Memory B cell (primary cell): ENCODE measurements at regions not wholly inside any gene's neighbourhood (a gene's known extent, or its start where the extent isn't known, plus 50 kb on each side); places are given as distances from the start of the nearest gene placed in this dataset.

ENCODE experiments used
- ATAC-seq: fragments of 150-1000 bp; cut with Tn5 transposase; 2 replicates; pipeline ENCODE4 v1.10.0; 2021; ENCODE audit warnings: low read depth, mild to moderate bottlenecking, moderate library complexity
- DNase-seq, 2 donors: peaks; one replicate each; pipeline ENCODE4 v3.0.0; 2022; ENCODE audit warnings: low spot score in 2 of 2
- H3K27ac Mint-ChIP-seq: one replicate; pipeline ENCODE4 v1.8.0; 2022; ENCODE audit warnings: mild to moderate bottlenecking, moderate library complexity, mixed read lengths
- H3K27me3 Mint-ChIP-seq: one replicate; pipeline ENCODE4 v1.8.0; 2022; ENCODE audit warnings: mixed read lengths
- H3K36me3 Mint-ChIP-seq: one replicate; pipeline ENCODE4 v1.8.0; 2022; ENCODE audit warnings: mild to moderate bottlenecking, mixed read lengths
- H3K4me1 Mint-ChIP-seq: one replicate; pipeline ENCODE4 v1.8.0; 2022; ENCODE audit warnings: mixed read lengths
- H3K4me3 Mint-ChIP-seq: one replicate; pipeline ENCODE4 v1.8.0; 2022; ENCODE audit warnings: mild to moderate bottlenecking, moderate library complexity, mixed read lengths
- H3K9me3 Mint-ChIP-seq: one replicate; pipeline ENCODE4 v1.8.0; 2022; ENCODE audit warnings: mixed read lengths

DNA sequence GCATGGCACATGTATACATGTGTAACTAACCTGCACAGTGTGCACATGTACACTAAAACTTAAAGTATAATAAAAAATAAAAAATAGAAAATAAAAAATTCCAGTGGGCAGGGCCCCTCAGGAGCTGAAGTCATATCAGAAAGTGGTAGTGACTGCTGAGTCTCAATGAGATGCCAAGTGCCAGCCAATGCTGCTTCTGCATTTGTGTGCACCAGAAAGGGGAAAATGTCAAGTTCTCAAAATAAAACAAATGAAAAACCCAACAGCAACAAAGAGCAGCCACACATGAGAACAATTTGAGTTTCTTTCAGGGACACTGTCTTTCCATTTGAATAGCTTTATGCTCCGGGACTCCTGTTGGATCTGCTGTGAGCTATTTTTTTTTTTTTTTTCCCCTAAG is 117.2 kb upstream of the CCDC112 start:
- Mint-ChIP-seq H3K4me3 (no peak overlapping the region), H3K27ac (no peak overlapping the region), H3K27me3 (peaks cover 4% of the 10 kb centered on the region), H3K36me3 (no peaks in the 10 kb centered on the region), H3K9me3 (no peaks in the 10 kb centered on the region), H3K4me1 (peaks cover 10% of the 10 kb centered on the region)
- no peak for ATAC-seq
- DNase-seq, result no peak

DNA sequence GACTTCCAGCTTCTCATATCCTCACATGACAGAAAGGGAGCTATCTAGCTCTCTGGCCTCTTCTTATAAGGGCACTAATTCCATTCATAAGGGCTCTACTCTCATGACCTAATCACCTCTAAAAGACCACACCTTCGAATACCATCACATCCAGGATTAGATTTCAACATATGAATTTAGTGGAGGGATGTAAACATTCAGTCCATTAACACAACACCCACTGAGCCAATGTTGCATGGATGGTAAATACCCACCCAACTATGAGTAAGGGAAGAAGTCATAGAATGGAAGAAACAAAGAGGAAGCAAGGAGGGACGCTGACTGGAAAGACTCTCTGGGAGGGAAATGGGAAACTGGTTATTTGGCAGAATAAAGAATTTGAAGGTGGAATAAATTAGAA is 112.6 kb upstream of the CCDC112 start:
- peaks cover 2% of the 10 kb centered on the region for H3K4me1 Mint-ChIP-seq

DNA sequence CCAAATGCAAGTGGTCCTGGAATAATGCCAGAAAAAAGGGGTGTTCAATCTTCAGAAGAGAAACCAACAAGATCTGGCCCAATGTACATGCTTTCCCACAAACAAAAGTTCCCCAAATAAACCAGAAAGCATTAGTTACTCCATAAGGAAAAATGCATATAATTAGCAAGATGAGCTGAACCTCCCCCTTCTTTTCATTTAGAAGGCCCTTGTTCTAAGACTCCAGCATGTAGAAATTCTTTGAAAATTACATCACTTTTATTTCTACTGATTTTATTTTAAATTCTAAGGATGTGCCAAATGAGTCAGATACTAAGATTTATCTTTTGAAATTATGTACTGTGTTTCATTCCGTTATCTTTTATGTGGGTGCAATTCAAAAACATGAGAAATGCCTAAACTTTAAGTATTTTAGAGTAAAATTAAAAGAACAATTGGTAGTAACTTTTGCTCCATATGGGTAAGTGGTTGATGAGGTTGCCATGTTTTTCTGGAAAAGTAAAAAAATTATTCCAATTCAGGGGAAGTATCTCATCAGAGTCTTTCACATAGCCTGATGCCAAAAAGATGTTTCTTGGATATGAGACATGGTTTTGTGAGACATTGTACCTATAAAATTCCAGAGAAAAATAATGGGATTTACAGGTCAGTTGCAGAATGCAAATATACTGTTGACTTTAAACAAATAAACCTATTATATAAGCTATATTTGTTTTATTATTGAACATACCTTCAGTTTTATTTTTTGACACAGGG is 106.5 kb upstream of the CCDC112 start:
- no peak overlapping the region for H3K27ac Mint-ChIP-seq
- DNase-seq (no peak), ATAC-seq (no peak)
- H3K4me1 Mint-ChIP-seq, result no peaks in the 10 kb centered on the region
- no peak overlapping the region for H3K4me3 Mint-ChIP-seq
- H3K9me3 Mint-ChIP-seq, result peaks cover 8% of the 10 kb centered on the region
- peaks cover 2% of the 10 kb centered on the region for H3K36me3 Mint-ChIP-seq
- no peaks in the 10 kb centered on the region for H3K27me3 Mint-ChIP-seq

More for the DNA sequence above, 112.6 kb upstream of the CCDC112 start:
- Mint-ChIP-seq H3K4me3 (no peak overlapping the region), H3K36me3 (no peaks in the 10 kb centered on the region), H3K27ac (no peak overlapping the region), H3K27me3 (peaks cover 4% of the 10 kb centered on the region), H3K9me3 (no peaks in the 10 kb centered on the region)
- ATAC-seq (no peak), DNase-seq (no peak)

DNA sequence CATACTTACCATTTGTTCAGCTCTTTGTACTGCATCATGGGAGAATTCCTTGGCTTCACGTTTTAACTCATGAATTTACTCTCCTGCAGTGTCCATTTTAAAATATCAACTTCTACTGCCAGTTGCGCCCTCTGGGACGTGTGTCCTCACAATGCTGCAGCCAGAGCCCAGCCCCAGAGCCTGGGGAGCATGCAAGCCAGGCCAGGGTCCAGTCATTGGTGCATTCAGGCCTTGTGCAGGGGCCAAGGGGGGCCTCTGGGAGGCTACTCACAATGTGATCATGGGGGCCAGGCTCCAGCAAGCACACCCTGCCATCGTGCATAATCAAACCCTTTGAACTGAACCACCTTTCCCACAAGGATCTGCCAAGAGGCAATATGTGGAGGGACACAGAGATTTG is 105.6 kb upstream of the CCDC112 start:
- Mint-ChIP-seq H3K27ac (no peak overlapping the region), H3K9me3 (peaks cover 8% of the 10 kb centered on the region), H3K4me3 (no peak overlapping the region), H3K27me3 (no peaks in the 10 kb centered on the region), H3K4me1 (no peaks in the 10 kb centered on the region), H3K36me3 (peaks cover 2% of the 10 kb centered on the region)
- ATAC-seq (no peak), DNase-seq (no peak)

DNA sequence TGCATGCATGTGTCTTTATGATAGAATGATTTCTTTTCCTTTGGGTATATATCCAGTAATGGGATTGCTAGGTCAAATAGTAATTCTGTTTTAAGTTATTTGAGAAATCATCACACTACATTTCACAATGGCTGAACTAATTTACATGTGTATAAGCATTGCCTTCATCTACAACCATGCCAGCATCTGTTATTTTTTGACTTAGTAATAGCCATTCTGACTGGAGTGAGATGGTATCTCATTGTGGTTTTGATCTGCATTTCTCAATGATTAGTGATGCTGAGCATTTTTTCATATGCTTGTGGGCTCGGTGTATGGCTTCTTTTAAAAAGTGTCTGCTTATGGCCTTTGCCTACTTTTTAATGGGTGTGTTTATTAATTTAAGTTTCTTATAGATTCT is 102.3 kb upstream of the CCDC112 start:
- no peak overlapping the region for H3K4me3 Mint-ChIP-seq
- ATAC-seq, result no peak
- DNase-seq, result no peak
- peaks cover 8% of the 10 kb centered on the region for H3K9me3 Mint-ChIP-seq
- H3K27me3 Mint-ChIP-seq, result no peaks in the 10 kb centered on the region
- H3K27ac Mint-ChIP-seq, result no peak overlapping the region
- no peaks in the 10 kb centered on the region for H3K4me1 Mint-ChIP-seq
- peaks cover 2% of the 10 kb centered on the region for H3K36me3 Mint-ChIP-seq

DNA sequence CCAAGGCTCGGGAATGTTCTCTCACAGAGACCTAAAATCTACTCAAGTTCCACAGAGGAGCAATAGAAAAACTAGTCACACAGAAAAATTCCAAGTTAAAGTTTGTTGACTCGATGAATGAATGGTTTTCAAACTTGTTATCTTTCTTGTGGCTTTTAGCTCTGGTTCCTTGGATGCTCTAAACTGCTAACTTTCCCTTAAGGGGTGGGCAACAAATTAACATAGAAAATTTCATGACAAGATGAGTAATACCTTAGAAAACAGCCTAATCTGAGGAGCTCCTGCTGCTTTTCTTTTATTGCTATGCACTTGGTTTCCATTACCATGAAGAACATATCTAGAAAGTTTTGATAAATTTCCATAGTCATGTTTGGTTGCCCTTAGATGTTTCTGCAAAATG is 100.2 kb upstream of the CCDC112 start:
- DNase-seq (no peak), ATAC-seq (no peak)
- H3K9me3 Mint-ChIP-seq, result peaks cover 8% of the 10 kb centered on the region
- no peaks in the 10 kb centered on the region for H3K27me3 Mint-ChIP-seq
- H3K27ac Mint-ChIP-seq, result no peak overlapping the region
- no peak overlapping the region for H3K4me3 Mint-ChIP-seq
- peaks cover 2% of the 10 kb centered on the region for H3K36me3 Mint-ChIP-seq
- H3K4me1 Mint-ChIP-seq, result no peaks in the 10 kb centered on the region

DNA sequence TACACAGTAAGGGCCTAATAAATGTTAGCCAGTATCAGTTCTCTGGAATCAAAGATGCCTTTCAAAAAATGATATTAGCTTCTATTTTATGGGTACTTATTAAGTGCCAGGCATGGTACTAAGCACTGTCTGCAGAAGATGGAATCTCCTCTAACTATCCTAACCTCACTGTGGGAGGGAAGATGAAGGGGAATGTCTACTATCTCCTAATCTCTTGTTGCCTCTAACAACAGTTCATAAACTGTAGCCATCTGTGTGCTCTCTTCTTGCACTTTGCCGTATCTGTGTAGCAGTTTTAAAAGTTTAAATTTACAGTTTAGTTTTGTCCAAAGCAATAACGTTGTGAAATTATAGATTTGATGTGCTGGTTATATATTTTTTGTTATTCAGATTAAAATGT is 99.6 kb upstream of the CCDC112 start:
- Mint-ChIP-seq H3K4me3 (no peak overlapping the region), H3K4me1 (no peaks in the 10 kb centered on the region), H3K9me3 (peaks cover 8% of the 10 kb centered on the region), H3K27ac (no peak overlapping the region), H3K36me3 (peaks cover 2% of the 10 kb centered on the region), H3K27me3 (no peaks in the 10 kb centered on the region)
- no peak for ATAC-seq
- no peak for DNase-seq

DNA sequence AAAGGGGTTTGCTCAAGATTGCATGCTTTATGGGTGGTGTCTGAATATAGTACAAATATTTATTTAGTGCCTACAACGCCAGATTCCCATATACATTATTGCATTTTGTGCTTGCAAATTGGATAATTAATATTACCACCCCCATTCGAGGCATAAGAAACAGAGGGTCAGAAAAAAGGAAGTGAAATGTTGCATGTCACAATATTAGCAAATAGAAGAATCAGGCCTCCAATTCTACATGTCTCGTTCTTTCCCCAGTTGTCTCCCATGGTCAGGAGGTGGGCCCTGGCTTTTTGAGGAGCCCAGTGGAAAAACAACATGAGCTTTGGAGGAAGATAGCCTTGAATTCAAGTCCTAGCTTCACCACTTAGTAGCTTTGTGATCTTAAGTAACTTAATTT is 98.1 kb upstream of the CCDC112 start:
- H3K36me3 Mint-ChIP-seq, result peaks cover 2% of the 10 kb centered on the region
- DNase-seq, result no peak
- H3K27ac Mint-ChIP-seq, result no peak overlapping the region
- no peak overlapping the region for H3K4me3 Mint-ChIP-seq
- H3K4me1 Mint-ChIP-seq, result no peaks in the 10 kb centered on the region
- peaks cover 6% of the 10 kb centered on the region for H3K9me3 Mint-ChIP-seq
- H3K27me3 Mint-ChIP-seq, result no peaks in the 10 kb centered on the region
- no peak for ATAC-seq

DNA sequence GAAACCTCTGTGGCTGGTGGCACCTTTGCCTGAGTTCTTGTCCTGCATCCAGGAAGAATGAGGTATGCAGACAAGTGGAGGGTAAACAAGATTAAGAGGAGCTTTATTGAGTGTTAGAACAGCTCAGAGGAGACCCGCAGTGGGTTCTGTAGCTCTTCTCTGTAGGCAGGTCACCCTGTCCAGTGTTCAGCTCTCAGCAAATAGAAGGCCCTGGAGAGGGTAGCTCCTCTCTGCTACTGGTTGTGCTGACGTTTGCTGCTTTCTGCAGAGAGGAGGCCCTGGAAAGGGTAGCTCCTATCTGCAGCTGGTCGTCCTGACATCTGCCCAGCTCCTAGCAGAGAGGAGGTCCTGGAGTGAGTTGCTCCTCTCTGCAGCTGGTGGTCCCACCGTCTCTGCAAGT is 96.8 kb upstream of the CCDC112 start:
- H3K9me3 Mint-ChIP-seq, result peaks cover under 1% of the 10 kb centered on the region
- DNase-seq, result no peak
- H3K4me3 Mint-ChIP-seq, result no peak overlapping the region
- no peak for ATAC-seq
- H3K27me3 Mint-ChIP-seq, result no peaks in the 10 kb centered on the region
- H3K4me1 Mint-ChIP-seq, result no peaks in the 10 kb centered on the region
- H3K27ac Mint-ChIP-seq, result no peak overlapping the region
- no peaks in the 10 kb centered on the region for H3K36me3 Mint-ChIP-seq

DNA sequence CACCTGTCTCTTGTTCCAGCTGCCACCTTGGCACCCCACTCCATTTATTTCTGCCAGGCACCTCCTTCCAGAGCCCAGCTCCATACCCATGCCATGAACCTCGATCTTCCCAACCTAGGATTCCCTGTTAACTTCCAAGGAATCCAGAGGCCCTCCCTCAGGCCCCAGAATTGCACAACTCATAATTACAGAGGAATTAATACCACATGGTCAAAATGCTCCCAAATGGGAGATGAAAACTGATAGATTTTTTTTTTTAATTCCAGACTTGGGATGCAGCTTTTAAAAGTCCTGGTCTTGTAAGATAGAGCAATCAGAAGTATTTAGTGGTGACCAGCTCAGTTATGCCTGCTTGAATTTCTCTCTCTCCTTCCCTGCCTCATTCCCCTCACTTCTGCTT is 96.2 kb upstream of the CCDC112 start:
- no peaks in the 10 kb centered on the region for H3K36me3 Mint-ChIP-seq
- ATAC-seq, result no peak
- no peaks in the 10 kb centered on the region for H3K4me1 Mint-ChIP-seq
- no peak overlapping the region for H3K27ac Mint-ChIP-seq
- DNase-seq, result no peak
- no peaks in the 10 kb centered on the region for H3K9me3 Mint-ChIP-seq
- H3K4me3 Mint-ChIP-seq, result no peak overlapping the region
- no peaks in the 10 kb centered on the region for H3K27me3 Mint-ChIP-seq

DNA sequence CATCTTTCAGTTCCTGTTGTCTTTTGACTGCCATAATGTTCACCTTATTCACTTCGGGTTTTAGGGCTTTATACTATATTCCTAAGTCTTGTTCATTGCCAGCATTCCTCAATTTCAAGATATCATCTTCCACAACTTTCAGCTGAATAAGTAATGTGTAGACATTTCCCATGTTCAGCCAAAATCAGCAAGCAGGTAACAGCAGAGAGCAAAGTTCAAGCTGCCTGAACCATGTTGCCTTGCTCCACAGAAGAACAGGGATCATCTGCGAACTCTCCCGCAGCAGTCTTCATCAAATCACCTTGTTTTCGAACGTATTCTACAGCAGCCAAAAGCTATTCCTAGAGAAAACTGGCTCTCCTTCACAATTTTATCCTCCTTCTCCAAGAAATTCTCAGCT is 95.3 kb upstream of the CCDC112 start:
- DNase-seq, result no peak
- ATAC-seq, result no peak
- no peaks in the 10 kb centered on the region for H3K9me3 Mint-ChIP-seq
- no peak overlapping the region for H3K27ac Mint-ChIP-seq
- H3K4me1 Mint-ChIP-seq, result no peaks in the 10 kb centered on the region
- H3K4me3 Mint-ChIP-seq, result no peak overlapping the region
- no peaks in the 10 kb centered on the region for H3K36me3 Mint-ChIP-seq
- no peaks in the 10 kb centered on the region for H3K27me3 Mint-ChIP-seq

DNA sequence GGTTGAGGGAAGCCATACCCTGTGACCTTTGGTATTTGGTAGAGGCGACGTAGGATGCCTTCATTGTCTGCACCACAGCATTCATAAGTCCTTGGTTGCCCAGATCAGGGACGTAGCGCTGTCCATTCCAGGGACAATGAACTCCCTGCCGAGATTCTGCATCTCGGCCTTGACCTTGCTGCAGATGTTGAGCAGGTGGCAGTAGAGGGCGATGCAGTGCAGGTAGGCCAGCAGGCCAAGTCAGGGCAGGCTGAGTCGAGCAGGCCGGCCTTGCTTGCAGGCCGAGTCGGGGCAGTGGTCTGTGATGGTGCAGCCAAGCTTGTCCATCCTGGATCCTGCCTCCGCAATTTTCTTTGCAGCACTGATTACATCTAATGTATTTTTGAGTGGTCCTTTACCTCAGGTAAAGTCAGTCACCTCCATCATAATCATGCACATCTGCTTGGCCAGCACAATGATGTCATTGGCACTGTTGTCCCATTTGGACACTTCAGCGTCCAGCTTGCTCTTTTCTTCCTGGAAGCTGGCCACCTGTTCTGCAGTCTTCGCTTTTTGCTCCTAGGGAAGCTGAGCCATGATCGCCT is 93.4 kb upstream of the CCDC112 start:
- Mint-ChIP-seq H3K4me1 (no peaks in the 10 kb centered on the region), H3K9me3 (no peaks in the 10 kb centered on the region), H3K4me3 (no peak overlapping the region), H3K36me3 (no peaks in the 10 kb centered on the region), H3K27ac (no peak overlapping the region), H3K27me3 (no peaks in the 10 kb centered on the region)
- no peak for ATAC-seq
- no peak for DNase-seq

DNA sequence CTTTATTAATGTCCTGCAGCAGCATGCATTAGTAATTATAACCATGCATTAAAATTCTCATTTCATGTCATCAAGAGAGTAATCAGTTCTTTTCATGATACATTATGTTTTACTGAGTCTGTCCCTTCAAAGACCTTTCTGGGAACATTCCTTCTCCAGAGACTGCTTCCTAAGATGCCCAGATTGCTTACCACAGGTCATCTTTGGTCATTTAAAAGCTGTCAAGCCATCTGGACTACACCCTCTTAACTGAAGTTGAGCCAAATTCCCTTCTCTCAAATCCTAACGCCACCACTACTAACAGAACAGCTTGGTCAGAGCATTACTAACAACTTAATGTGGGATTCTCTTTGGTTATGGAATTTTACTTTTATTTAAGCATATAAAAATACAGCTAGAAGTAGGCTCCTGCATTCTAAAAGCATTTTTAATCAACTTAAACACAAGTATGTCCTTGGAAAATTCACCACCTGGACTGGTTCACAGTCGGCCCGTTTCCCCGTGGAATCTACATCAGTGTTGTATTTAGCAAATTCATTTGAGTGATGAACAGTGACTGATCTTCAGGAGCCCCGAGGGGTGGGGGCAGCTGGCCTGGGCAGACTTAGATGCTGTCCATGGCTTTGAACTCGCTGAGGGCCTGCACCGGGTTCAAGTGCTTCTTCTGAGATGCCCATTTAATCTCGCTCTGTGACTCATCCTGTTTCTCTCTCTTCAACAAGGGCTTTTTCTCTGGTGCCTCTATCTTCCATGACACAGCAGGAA is 92.8 kb upstream of the CCDC112 start:
- Mint-ChIP-seq H3K4me3 (no peak overlapping the region), H3K36me3 (no peaks in the 10 kb centered on the region), H3K9me3 (no peaks in the 10 kb centered on the region), H3K4me1 (no peaks in the 10 kb centered on the region), H3K27me3 (no peaks in the 10 kb centered on the region), H3K27ac (no peak overlapping the region)
- no peak for ATAC-seq
- DNase-seq, result no peak

DNA sequence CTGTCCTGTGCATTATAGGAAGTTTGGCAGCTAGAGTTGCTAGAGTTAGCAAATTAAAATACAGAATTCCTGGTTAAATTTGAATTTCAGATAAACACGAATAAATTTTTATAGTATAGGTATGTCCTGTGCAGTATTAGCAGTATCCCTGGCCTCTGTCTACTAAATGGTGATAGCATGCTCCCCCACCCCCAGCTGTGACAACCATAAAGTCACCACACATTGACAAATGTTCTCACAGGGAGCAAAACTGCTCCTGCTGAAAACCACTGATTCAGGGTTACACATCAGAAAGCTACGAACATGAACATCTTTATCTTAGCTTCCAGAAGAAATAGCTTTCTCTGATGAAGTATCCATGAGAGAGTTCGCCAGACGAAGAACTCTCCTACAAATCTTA is 91.8 kb upstream of the CCDC112 start:
- Mint-ChIP-seq H3K27me3 (no peaks in the 10 kb centered on the region), H3K4me3 (no peak overlapping the region), H3K9me3 (no peaks in the 10 kb centered on the region), H3K36me3 (no peaks in the 10 kb centered on the region), H3K27ac (no peak overlapping the region), H3K4me1 (no peaks in the 10 kb centered on the region)
- ATAC-seq, result no peak
- no peak for DNase-seq
